ENCODE measurements at regions not wholly inside any gene's neighbourhood (a gene's known extent, or its start where the extent isn't known, plus 50 kb on each side); places are given as distances from the start of the nearest gene placed in this dataset.

GRCh38 chr17:70653850-70654249 lies 484.5 kb downstream of the KCNJ2 start:
- no peak for DNase-seq
- intact Hi-C loops (cut with micrococcal nuclease): no loop called here
- no peaks in the 10 kb centered on the region for H3K9me3 ChIP-seq (replicated peaks)
- H3K27ac ChIP-seq (replicated peaks): no peak overlapping the region
- peaks cover 10% of the 10 kb centered on the region for H3K27me3 ChIP-seq (ENCODE audit: low read depth)
- H3K4me3 ChIP-seq: no peak overlapping the region
- no peaks in the 10 kb centered on the region for H3K36me3 ChIP-seq
- TF ChIP-seq CTCF (IDR thresholded peaks at IDR 0.05; ENCODE audit: borderline replicate concordance): no peak
- no peaks in the 10 kb centered on the region for H3K4me1 ChIP-seq

GRCh38 chr17:70654706-70655105 lies 485.4 kb downstream of the KCNJ2 start:
- Histone ChIP-seq H3K27me3 (ENCODE audit: low read depth) (peaks cover 8% of the 10 kb centered on the region), H3K4me1 (no peaks in the 10 kb centered on the region), H3K36me3 (no peaks in the 10 kb centered on the region), H3K4me3 (no peak overlapping the region), H3K9me3 (replicated peaks) (no peaks in the 10 kb centered on the region), H3K27ac (replicated peaks) (no peak overlapping the region)
- intact Hi-C loops (cut with micrococcal nuclease): no loop called here
- DNase-seq: no peak
- no peak for TF ChIP-seq CTCF (IDR thresholded peaks at IDR 0.05; ENCODE audit: borderline replicate concordance)

- no peak for TF ChIP-seq CTCF (IDR thresholded peaks at IDR 0.05; ENCODE audit: borderline replicate concordance)
- Histone ChIP-seq H3K4me3 (no peak overlapping the region), H3K27me3 (ENCODE audit: low read depth) (peaks cover 5% of the 10 kb centered on the region), H3K36me3 (no peaks in the 10 kb centered on the region), H3K4me1 (no peaks in the 10 kb centered on the region), H3K9me3 (replicated peaks) (no peaks in the 10 kb centered on the region), H3K27ac (replicated peaks) (no peak overlapping the region)
- no peak for DNase-seq
- intact Hi-C loops (cut with micrococcal nuclease): no loop called here
These were observed 486.0 kb downstream of the KCNJ2 start for GRCh38 chr17:70655176-70655958.

- TF ChIP-seq CTCF (IDR thresholded peaks at IDR 0.05; ENCODE audit: borderline replicate concordance): no peak
- no peak overlapping the region for H3K27ac ChIP-seq (replicated peaks)
- no peaks in the 10 kb centered on the region for H3K36me3 ChIP-seq
- no peaks in the 10 kb centered on the region for H3K9me3 ChIP-seq (replicated peaks)
- DNase-seq: no peak
- peaks cover 2% of the 10 kb centered on the region for H3K4me1 ChIP-seq
- intact Hi-C loops (cut with micrococcal nuclease): no loop called here
- no peaks in the 10 kb centered on the region for H3K27me3 ChIP-seq (ENCODE audit: low read depth)
- no peak overlapping the region for H3K4me3 ChIP-seq
These were observed 489.0 kb downstream of the KCNJ2 start for GRCh38 chr17:70658317-70658716.

GRCh38 chr17:70658840-70659239 lies 489.5 kb downstream of the KCNJ2 start:
- intact Hi-C loops (cut with micrococcal nuclease): no loop called here
- TF ChIP-seq CTCF (IDR thresholded peaks at IDR 0.05; ENCODE audit: borderline replicate concordance): no peak
- Histone ChIP-seq H3K4me1 (peaks cover 2% of the 10 kb centered on the region), H3K36me3 (no peaks in the 10 kb centered on the region), H3K27me3 (ENCODE audit: low read depth) (no peaks in the 10 kb centered on the region), H3K4me3 (no peak overlapping the region), H3K27ac (replicated peaks) (no peak overlapping the region), H3K9me3 (replicated peaks) (no peaks in the 10 kb centered on the region)
- DNase-seq: no peak
